DOHH2 (cell line): ENCODE measurements at regions not wholly inside any gene's neighbourhood (a gene's known extent, or its start where the extent isn't known, plus 50 kb on each side); places are given as distances from the start of the nearest gene placed in this dataset.
"Not testable (repeated sequence)": the region's sequence is repeated elsewhere in the genome, so short reads cannot be mapped to it uniquely, and the experiment has no call there.

Source experiments
- EZH2phosphoT487 ChIP-seq: fragments of 200-600 bp; sonication (generic); IDR thresholded peaks from 2 replicates; pipeline ENCODE4 v1.6.1; 2017; ENCODE audit warnings: borderline replicate concordance, mild to moderate bottlenecking, antibody characterized with exemption, low read length, moderate library complexity, mixed read lengths
- TF ChIP-seq, protein P1 (sequence below): fragments of 200-600 bp; sonication (generic); IDR thresholded peaks from one replicate; pipeline ENCODE4 v1.5.1; 2014; ENCODE audit warnings: antibody characterized with exemption, mild to moderate bottlenecking, low read depth, low read length; ENCODE audit not compliant: poor library complexity, severe bottlenecking

GRCh38 chr2:87638872-87639271 lies 109.0 kb upstream of the PLGLB2 start:
- TF ChIP-seq EZH2phosphoT487, result not testable (repeated sequence)
- TF ChIP-seq, protein P1, sequence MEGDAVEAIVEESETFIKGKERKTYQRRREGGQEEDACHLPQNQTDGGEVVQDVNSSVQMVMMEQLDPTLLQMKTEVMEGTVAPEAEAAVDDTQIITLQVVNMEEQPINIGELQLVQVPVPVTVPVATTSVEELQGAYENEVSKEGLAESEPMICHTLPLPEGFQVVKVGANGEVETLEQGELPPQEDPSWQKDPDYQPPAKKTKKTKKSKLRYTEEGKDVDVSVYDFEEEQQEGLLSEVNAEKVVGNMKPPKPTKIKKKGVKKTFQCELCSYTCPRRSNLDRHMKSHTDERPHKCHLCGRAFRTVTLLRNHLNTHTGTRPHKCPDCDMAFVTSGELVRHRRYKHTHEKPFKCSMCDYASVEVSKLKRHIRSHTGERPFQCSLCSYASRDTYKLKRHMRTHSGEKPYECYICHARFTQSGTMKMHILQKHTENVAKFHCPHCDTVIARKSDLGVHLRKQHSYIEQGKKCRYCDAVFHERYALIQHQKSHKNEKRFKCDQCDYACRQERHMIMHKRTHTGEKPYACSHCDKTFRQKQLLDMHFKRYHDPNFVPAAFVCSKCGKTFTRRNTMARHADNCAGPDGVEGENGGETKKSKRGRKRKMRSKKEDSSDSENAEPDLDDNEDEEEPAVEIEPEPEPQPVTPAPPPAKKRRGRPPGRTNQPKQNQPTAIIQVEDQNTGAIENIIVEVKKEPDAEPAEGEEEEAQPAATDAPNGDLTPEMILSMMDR, result not testable (repeated sequence)
